Activated CD4-positive, alpha-beta T cell treated with anti-CD3 and anti-CD28 coated beads, Interleukin-2, amount 10 ng/mL, durations not matched to agents 7 days and 5 days (primary cell): ENCODE measurements at regions not wholly inside any gene's neighbourhood (a gene's known extent, or its start where the extent isn't known, plus 50 kb on each side); places are given as distances from the start of the nearest gene placed in this dataset.

Experiments used
- CTCF ChIA-PET: fragments of 350-600 bp; sonication (Branson Sonifier 250); formaldehyde crosslinking; loops from one replicate; lab custom pipeline; 2021; ENCODE audit warnings: antibody characterized with exemption; lab: Charles Lee
- POLR2A ChIA-PET: fragments of 350-600 bp; sonication (Branson Sonifier 250); formaldehyde crosslinking; loops from one replicate; lab custom pipeline; 2021; ENCODE audit warnings: antibody characterized with exemption; lab: Charles Lee
- DNase-seq: peaks from one replicate; pipeline ENCODE4 v3.0.0-alpha.2; 2020
- H3K27ac Mint-ChIP-seq: one replicate; pipeline ENCODE4 v1.8.0; 2021; ENCODE audit warnings: mild to moderate bottlenecking, moderate library complexity, mixed read lengths
- H3K27me3 Mint-ChIP-seq: one replicate; pipeline ENCODE4 v1.8.0; 2021; ENCODE audit warnings: mixed read lengths
- H3K36me3 Mint-ChIP-seq: one replicate; pipeline ENCODE4 v1.8.0; 2021; ENCODE audit warnings: low read depth, mixed read lengths
- H3K4me1 Mint-ChIP-seq: one replicate; pipeline ENCODE4 v1.8.0; 2021; ENCODE audit warnings: mixed read lengths
- H3K4me3 Mint-ChIP-seq: one replicate; pipeline ENCODE4 v1.8.0; 2021; ENCODE audit warnings: mild to moderate bottlenecking, moderate library complexity, mixed read lengths
- H3K9me3 Mint-ChIP-seq: one replicate; pipeline ENCODE4 v1.8.0; 2021; ENCODE audit warnings: mixed read lengths

DNA sequence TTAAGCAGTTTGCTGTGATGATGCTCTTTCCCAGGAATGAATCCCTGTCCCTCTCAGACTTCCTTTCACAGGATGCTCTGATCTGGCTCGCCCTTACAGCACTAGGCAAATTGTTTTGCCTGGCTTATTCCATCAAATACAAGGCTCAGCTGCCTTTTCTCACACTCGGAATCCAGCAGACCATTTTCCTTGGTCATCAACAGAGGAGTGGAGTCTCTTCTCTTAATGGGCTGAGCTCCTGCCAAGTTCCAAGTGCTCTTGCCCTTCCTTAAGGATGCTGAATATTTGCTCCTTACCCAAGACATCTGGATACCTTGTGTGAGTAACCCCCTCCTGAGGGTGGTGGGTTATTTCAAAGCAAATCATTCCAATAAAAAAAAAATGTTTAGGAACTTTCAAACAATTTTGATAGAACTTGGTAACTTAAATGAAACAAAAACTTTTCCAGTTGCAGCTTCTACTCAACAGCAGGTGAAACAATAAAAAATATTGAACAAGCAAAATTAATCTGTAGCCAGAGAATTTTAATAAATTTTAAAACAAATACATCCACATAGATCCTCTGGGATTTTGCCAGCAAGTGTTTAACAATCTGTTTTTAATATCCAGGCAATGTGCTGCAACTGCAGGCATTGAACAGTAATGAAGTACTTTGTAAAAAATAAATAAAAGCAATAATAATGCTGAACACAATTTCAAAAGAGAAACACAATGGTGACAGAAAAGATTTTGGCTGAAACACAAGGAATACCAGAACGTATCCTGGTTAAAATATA lies 264.0 kb upstream of the FAR2 start:
- CTCF ChIA-PET = no interaction called here
- no peak overlapping the region for H3K4me3 Mint-ChIP-seq
- H3K9me3 Mint-ChIP-seq = no peaks in the 10 kb centered on the region
- H3K27ac Mint-ChIP-seq = no peak overlapping the region
- no peak for DNase-seq
- H3K27me3 Mint-ChIP-seq = no peaks in the 10 kb centered on the region
- H3K4me1 Mint-ChIP-seq = no peaks in the 10 kb centered on the region
- H3K36me3 Mint-ChIP-seq = no peaks in the 10 kb centered on the region
- POLR2A ChIA-PET = no interaction called here

DNA sequence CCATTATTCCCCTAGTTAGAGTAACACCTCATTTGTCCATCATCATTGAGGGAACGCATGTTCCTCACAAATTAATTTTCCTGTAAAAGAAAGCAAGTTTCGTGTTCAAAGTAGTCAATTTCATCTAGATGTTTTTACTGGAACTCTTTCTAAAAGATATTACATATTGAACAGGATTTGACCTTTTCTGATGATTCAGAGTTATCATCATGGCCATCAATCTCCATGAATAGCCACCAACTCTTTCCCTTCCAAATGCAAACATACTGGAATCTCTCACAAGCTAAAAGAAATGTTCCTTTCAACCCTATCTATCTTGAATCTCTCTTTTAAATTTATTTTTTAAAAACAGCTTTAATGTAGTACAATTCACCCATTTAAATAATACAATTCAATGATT lies 263.1 kb upstream of the FAR2 start:
- H3K27ac Mint-ChIP-seq = no peak overlapping the region
- DNase-seq = no peak
- H3K9me3 Mint-ChIP-seq = no peaks in the 10 kb centered on the region
- no peak overlapping the region for H3K4me3 Mint-ChIP-seq
- H3K27me3 Mint-ChIP-seq = no peaks in the 10 kb centered on the region
- POLR2A ChIA-PET = no interaction called here
- H3K36me3 Mint-ChIP-seq = no peaks in the 10 kb centered on the region
- CTCF ChIA-PET = no interaction called here
- H3K4me1 Mint-ChIP-seq = no peaks in the 10 kb centered on the region

DNA sequence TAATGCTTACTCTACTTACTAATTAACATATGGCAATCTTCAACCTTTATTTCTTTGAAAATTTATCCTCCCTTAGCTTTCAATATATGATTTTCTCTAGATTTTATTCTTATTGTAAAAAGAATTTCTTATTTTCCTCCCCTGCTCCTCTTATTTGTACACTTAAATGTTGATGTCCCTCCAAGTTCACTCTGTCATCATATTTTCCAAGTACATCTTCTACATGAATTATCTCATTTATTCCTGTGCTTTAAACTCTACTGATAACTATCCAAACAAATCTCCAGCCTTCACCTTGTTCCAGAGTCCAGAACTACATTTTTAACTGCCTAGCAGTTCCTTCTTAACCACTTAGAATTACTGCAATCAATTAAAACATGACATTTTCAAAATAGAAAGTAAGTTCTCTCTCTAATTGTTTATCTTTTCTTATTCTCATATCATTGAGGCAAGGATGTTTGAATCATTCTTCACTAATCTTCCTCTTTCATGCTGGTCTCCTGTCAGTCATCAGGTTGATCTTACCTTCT lies 261.6 kb upstream of the FAR2 start:
- Mint-ChIP-seq H3K4me1 (no peaks in the 10 kb centered on the region), H3K36me3 (no peaks in the 10 kb centered on the region), H3K27ac (no peak overlapping the region), H3K9me3 (no peaks in the 10 kb centered on the region), H3K4me3 (no peak overlapping the region), H3K27me3 (peaks cover 2% of the 10 kb centered on the region)
- ChIA-PET CTCF (no interaction called here), POLR2A (no interaction called here)
- no peak for DNase-seq

DNA sequence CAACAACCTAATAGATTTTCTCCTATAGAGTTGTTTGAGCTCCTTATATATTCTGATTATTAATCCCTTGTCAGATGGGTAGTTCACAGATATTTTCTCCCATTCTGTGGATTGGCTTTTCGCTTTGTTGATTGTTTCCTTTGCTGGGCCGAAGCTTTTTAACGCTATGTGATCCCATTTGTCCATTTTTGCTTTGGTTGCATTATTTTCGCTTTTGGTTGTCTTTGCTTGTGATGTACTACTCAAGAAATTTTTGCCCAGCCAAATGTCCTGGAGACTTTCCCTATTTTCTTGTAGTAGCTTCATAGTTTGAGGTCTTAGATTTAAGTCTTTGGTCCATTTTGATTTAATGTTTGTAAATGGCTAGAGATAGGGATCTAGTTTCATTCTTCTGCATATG lies 258.4 kb upstream of the FAR2 start:
- no peak overlapping the region for H3K4me3 Mint-ChIP-seq
- no peaks in the 10 kb centered on the region for H3K4me1 Mint-ChIP-seq
- no peaks in the 10 kb centered on the region for H3K9me3 Mint-ChIP-seq
- DNase-seq = no peak
- H3K27ac Mint-ChIP-seq = no peak overlapping the region
- peaks cover 2% of the 10 kb centered on the region for H3K27me3 Mint-ChIP-seq
- CTCF ChIA-PET = no interaction called here
- H3K36me3 Mint-ChIP-seq = no peaks in the 10 kb centered on the region
- POLR2A ChIA-PET = no interaction called here

DNA sequence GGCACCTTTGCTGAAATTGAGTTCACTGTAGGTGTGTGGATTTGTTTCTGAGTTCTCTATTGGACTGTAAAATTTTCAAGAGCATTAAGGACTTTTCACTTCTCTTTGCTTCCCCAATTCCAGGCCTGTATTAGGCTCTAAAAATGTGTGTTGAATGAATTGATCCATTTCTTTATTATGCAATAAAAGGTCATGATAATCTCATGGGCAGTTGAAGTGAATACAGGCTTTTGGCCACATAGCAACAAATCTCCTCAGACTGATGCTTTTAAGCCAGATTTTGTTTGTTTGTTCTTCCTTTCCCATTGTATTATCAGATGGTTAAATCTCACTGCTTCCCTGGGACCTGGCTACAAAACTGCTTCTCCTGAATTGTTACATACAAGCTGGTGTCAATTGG lies 258.0 kb upstream of the FAR2 start:
- H3K9me3 Mint-ChIP-seq = no peaks in the 10 kb centered on the region
- H3K27ac Mint-ChIP-seq = no peak overlapping the region
- no peaks in the 10 kb centered on the region for H3K36me3 Mint-ChIP-seq
- ChIA-PET CTCF (no interaction called here), POLR2A (no interaction called here)
- no peak for DNase-seq
- H3K27me3 Mint-ChIP-seq = peaks cover 2% of the 10 kb centered on the region
- H3K4me3 Mint-ChIP-seq = no peak overlapping the region
- H3K4me1 Mint-ChIP-seq = no peaks in the 10 kb centered on the region

DNA sequence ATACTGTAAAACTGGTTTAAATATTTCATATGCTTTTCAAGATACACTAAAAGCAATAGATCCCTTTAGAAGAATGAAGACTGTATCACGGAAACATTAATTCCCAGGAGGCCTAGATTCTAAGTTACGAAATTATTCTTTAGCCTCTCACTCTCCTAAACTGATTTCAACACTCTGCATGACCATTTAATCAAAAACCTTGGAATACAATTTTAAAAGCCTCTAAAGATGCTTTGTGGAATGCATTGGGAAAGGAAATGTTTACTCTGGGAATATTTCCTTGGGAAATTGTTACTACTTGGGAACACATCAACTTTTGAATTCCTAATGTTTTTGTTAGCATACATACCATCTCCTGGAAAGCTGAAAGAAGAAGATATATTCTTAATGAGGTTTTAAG lies 255.7 kb upstream of the FAR2 start:
- Mint-ChIP-seq H3K4me3 (no peak overlapping the region), H3K27ac (no peak overlapping the region), H3K4me1 (no peaks in the 10 kb centered on the region), H3K36me3 (no peaks in the 10 kb centered on the region), H3K9me3 (peaks cover 3% of the 10 kb centered on the region), H3K27me3 (peaks cover 2% of the 10 kb centered on the region)
- POLR2A ChIA-PET = no interaction called here
- DNase-seq = no peak
- CTCF ChIA-PET = no interaction called here

DNA sequence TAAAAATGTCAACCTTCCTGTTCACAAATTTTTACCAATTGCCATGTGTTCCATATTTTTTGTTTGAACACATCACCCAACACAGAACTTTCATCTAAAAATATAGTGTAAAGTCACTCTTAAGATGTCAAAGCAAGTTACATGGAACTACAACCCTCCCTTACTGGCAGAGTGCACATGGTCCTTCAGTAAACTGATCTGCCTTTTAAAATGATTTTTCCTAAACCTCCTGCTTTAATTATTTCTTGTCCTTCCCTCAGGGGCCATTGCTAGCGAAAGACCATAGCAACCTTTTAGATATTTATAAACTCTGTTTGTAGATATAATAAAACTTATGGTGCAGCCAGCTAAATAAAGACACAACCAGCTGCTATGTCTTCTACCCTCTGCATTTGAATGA lies 255.2 kb upstream of the FAR2 start:
- no peak overlapping the region for H3K27ac Mint-ChIP-seq
- DNase-seq = no peak
- H3K27me3 Mint-ChIP-seq = peaks cover 2% of the 10 kb centered on the region
- CTCF ChIA-PET = interaction anchor here (0.5 kb wide), 1 partner anchor 10 kb away, joined by 5 read pairs; no protein-coding TSS in a partner anchor
- peaks cover 3% of the 10 kb centered on the region for H3K9me3 Mint-ChIP-seq
- POLR2A ChIA-PET = no interaction called here
- no peaks in the 10 kb centered on the region for H3K36me3 Mint-ChIP-seq
- H3K4me1 Mint-ChIP-seq = no peaks in the 10 kb centered on the region
- no peak overlapping the region for H3K4me3 Mint-ChIP-seq

DNA sequence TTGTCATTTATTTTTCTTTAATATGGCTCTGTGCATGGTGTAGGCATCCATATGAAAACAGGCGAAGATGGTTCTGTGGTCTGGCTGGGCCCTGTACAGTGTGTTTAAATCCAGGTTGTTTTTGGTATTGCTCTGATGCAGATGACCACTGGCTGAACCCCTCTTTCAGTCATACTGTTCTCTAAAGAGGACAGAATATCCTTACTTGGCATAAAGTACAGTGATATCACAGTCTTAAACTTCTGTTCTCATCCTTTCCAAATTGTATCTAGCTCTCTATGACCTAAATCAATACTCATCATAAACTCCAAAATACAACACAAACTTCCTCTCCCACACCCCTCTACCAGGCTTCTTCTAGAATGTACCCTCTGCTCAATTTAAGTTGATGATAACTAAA lies 252.7 kb upstream of the FAR2 start:
- H3K9me3 Mint-ChIP-seq = peaks cover 7% of the 10 kb centered on the region
- CTCF ChIA-PET = no interaction called here
- POLR2A ChIA-PET = no interaction called here

DNA sequence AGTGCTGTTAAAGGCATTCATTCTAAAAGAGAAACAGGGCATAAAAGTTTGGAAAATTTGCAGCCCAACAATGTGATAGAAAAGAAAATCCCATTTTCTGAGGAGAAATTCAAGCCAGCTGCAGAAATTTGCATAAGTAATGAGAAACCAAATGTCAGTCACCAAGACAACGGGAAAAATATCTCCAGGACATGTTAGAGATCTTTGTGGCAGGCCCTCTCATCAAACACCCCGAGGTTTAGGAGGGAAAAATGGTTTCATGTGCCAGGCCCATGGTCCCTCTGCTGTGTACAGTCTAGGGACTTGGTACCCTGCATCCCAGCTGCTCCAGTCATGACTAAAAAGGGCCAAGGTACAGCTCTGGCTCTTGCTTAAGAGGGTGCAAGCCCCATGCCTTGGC lies 251.0 kb upstream of the FAR2 start:
- no peak for DNase-seq
- ChIA-PET CTCF (no interaction called here), POLR2A (no interaction called here)
- Mint-ChIP-seq H3K27ac (no peak overlapping the region), H3K4me3 (no peak overlapping the region), H3K4me1 (no peaks in the 10 kb centered on the region), H3K27me3 (no peaks in the 10 kb centered on the region), H3K36me3 (no peaks in the 10 kb centered on the region), H3K9me3 (peaks cover 9% of the 10 kb centered on the region)

More for the DNA sequence above, 252.7 kb upstream of the FAR2 start:
- no peak overlapping the region for H3K27ac Mint-ChIP-seq
- no peak for DNase-seq
- H3K27me3 Mint-ChIP-seq = peaks cover 2% of the 10 kb centered on the region
- H3K4me3 Mint-ChIP-seq = no peak overlapping the region
- H3K36me3 Mint-ChIP-seq = no peaks in the 10 kb centered on the region
- H3K4me1 Mint-ChIP-seq = no peaks in the 10 kb centered on the region

DNA sequence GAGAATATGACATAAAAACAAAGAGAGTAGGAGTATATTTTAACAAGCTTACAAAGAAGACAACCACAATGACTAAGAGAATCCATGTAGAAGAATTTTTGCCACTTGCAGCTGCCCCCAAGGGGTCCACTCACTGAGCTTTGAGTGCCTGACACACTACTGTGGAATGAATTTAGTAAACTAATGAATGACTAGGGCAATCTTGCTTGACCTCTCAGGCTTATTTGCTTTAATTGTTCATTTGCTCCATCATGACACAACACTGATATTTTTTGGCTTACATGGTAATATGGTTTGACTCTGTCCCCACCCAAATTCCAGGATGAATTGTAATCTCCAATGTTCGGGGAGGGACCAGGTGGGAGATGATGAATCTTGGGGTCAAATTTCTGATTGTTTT lies 249.1 kb upstream of the FAR2 start:
- Mint-ChIP-seq H3K4me3 (no peak overlapping the region), H3K9me3 (peaks cover 14% of the 10 kb centered on the region), H3K4me1 (no peaks in the 10 kb centered on the region), H3K36me3 (no peaks in the 10 kb centered on the region), H3K27ac (no peak overlapping the region), H3K27me3 (no peaks in the 10 kb centered on the region)
- ChIA-PET CTCF (no interaction called here), POLR2A (no interaction called here)
- DNase-seq = no peak

DNA sequence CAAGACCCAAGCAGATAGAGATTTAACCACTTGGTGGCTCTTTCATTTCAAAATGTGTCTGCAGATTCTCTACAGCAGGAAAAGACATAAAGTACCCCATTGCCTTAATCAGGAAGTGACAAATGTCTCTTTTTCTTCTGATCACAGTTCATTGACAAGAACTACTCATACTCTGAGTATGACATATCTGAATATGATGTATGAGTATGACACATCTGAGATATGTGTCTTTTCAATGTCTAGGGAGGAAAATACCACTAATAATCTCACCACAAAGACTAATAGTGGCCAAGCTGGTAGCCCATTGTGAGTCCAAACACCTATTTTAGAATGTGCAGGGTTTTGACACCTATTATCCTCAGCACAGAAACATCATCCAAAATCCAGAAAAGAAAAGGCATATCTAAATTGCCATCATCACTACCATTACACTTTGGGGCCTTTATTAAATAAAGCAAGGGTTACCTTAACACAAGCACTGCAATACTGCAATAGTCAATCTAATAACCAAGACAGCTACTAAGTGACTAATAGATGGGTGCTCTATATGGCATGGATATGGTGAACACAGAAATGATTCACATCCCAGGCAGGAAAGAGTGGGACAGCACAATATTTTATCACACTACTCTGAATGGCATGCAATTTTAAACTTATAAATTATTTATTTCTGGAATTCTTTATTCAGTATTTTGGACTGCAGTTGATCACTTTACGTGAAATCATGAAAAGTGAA lies 243.7 kb upstream of the FAR2 start:
- H3K9me3 Mint-ChIP-seq = peaks cover 11% of the 10 kb centered on the region
- H3K4me1 Mint-ChIP-seq = no peaks in the 10 kb centered on the region
- DNase-seq = no peak
- H3K27me3 Mint-ChIP-seq = no peaks in the 10 kb centered on the region
- no peak overlapping the region for H3K4me3 Mint-ChIP-seq
- H3K27ac Mint-ChIP-seq = no peak overlapping the region
- ChIA-PET POLR2A (no interaction called here), CTCF (interaction anchor here (0.6 to 0.9 kb wide), 2 partner anchors 9 to 33 kb away, joined by 3 read pairs; no protein-coding TSS in a partner anchor)
- H3K36me3 Mint-ChIP-seq = no peaks in the 10 kb centered on the region

DNA sequence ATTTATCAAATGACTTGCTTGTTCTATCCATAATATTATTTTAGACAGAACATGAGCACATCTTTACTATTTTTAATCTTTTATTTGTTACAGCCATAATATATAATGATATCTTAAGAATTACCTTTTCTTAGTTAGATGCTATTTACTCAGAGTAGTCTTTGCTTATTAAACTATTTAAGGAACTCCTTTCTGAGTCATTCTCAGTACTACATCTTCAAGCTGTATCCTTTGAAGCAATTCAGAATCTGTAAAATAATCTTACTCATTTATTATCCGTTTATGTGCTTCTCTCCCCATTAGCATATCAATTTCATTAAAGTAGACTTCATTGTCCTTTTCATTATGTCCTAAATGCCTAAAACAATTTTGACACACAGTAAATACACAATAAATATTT lies 240.4 kb upstream of the FAR2 start:
- POLR2A ChIA-PET = no interaction called here
- Mint-ChIP-seq H3K27me3 (no peaks in the 10 kb centered on the region), H3K4me3 (no peak overlapping the region), H3K4me1 (no peaks in the 10 kb centered on the region), H3K9me3 (peaks cover 16% of the 10 kb centered on the region), H3K27ac (no peak overlapping the region), H3K36me3 (no peaks in the 10 kb centered on the region)
- CTCF ChIA-PET = no interaction called here
- DNase-seq = no peak

DNA sequence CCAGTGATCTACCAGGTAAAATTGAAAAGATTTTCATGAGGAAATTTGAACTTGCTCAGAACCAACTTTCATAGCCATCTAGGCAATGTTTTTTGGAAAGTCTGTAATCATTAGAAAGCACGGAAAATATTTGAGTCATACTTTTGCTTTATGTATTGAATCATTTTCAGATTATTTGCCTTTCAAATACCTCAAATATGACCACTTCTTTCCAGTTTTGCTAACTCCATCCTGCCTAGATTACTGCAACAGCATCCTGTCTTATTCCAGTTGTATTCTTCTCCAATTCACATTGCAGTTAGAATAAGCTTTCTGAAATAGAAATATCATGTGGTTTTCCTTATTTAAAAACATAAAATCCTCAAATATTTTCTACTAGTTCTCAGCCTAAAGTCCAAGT lies 239.8 kb upstream of the FAR2 start:
- no peak overlapping the region for H3K27ac Mint-ChIP-seq
- POLR2A ChIA-PET = no interaction called here
- no peaks in the 10 kb centered on the region for H3K27me3 Mint-ChIP-seq
- no peaks in the 10 kb centered on the region for H3K36me3 Mint-ChIP-seq
- no peaks in the 10 kb centered on the region for H3K4me1 Mint-ChIP-seq
- peaks cover 21% of the 10 kb centered on the region for H3K9me3 Mint-ChIP-seq
- H3K4me3 Mint-ChIP-seq = no peak overlapping the region
- DNase-seq = no peak
- CTCF ChIA-PET = no interaction called here
